ENCODE measurements at regions not wholly inside any gene's neighbourhood (a gene's known extent, or its start where the extent isn't known, plus 50 kb on each side); places are given as distances from the start of the nearest gene placed in this dataset.
"Not testable (repeated sequence)": the region's sequence is repeated elsewhere in the genome, so short reads cannot be mapped to it uniquely, and the experiment has no call there.

- not testable (repeated sequence) for TF ChIP-seq CTCF, POLR2A (IDR thresholded peaks at IDR 0.05)
Measured at GRCh38 chr18:14449995-14450636, 93.3 kb downstream of the POTEC start.

Measured in esophagus squamous epithelium (tissue), 4 donors.